Esophagus squamous epithelium (tissue), 5 donors: ENCODE measurements at regions not wholly inside any gene's neighbourhood (a gene's known extent, or its start where the extent isn't known, plus 50 kb on each side); places are given as distances from the start of the nearest gene placed in this dataset.

Experiments
- DNase-seq: peaks from one replicate; lab custom pipeline; 2025; lab: John Stamatoyannopoulos, UW
- H3K27ac ChIP-seq, 4 donors: fragments of 200-600 bp; sonication (generic); one replicate each; pipeline ENCODE4 v1.5.1; 2016 to 2019; ENCODE audit warnings: mild to moderate bottlenecking in 1 of 4
- H3K27me3 ChIP-seq, 4 donors: fragments of 200-600 bp; sonication (generic); 1 replicate in 3 of 4; 2 replicates in 1 of 4; pipeline versions ENCODE4 v1.5.1 to v1.6.0; 2017 to 2021; ENCODE audit warnings: antibody characterized with exemption in 1 of 4
- H3K36me3 ChIP-seq, 3 donors: fragments of 200-600 bp; sonication (generic); one replicate each; pipeline ENCODE4 v1.5.1; 2016 to 2019
- H3K4me1 ChIP-seq, 3 donors: fragments of 200-600 bp; sonication (generic); one replicate each; pipeline ENCODE4 v1.5.1; 2017 to 2019
- H3K4me3 ChIP-seq, 4 donors: fragments of 200-600 bp; sonication (generic); 1 replicate in 3 of 4; 2 replicates in 1 of 4; pipeline ENCODE4 v1.5.1; 2016 to 2019; ENCODE audit warnings: mild to moderate bottlenecking in 2 of 4, moderate library complexity in 1 of 4
- H3K9me3 ChIP-seq, 3 donors: fragments of 200-600 bp; sonication (generic); one replicate each; pipeline ENCODE4 v1.5.1; 2016 to 2019
- CTCF ChIP-seq, 6 experiments: fragments of 450-650 bp in 4 of 6; fragments of 200-600 bp in 2 of 6; sonication (generic) in 2 of 6; IDR thresholded peaks; one replicate each; pipeline ENCODE4 v1.5.1; 2016 to 2019; ENCODE audit warnings: antibody characterized with exemption in 6 of 6, mild to moderate bottlenecking in 4 of 6, moderate library complexity in 4 of 6
- POLR2A ChIP-seq, 4 donors: fragments of 450-650 bp; IDR thresholded peaks; one replicate each; pipeline ENCODE4 v1.6.1; 2017; ENCODE audit warnings: antibody characterized with exemption in 4 of 4, mild to moderate bottlenecking in 4 of 4, moderate library complexity in 3 of 4
- WGBS, 2 donors: methylation state at CpG; one replicate each; pipeline ENCODE4 v1.1.5; 2018; 5-methylcytosine and 5-hydroxymethylcytosine counted together
- intact Hi-C: fragments of 100-400 bp; cut with DNase I; formaldehyde crosslinking; loops from one replicate; pipeline ENCODE4 v1.15.0; 2022
- donor health status: DM: yes; HTN: yes; CAD: no.

GRCh38 chr20:57075603-57076002 is 190.8 kb downstream of the BMP7 start:
- intact Hi-C loops, result no loop called here
- Histone ChIP-seq H3K4me1 (peaks cover 0 to 19% (median 0%) of the 10 kb centered on the region in 3 donors), H3K4me3 (no peak overlapping the region), H3K27me3 (peaks cover 0 to 39% (median 0%) of the 10 kb centered on the region in 4 donors), H3K9me3 (peaks cover 0 to 24% (median 0%) of the 10 kb centered on the region in 3 donors), H3K27ac (no peak overlapping the region), H3K36me3 (no peaks in the 10 kb centered on the region)
- TF ChIP-seq POLR2A (IDR thresholded peaks at IDR 0.05), result no peak
- no peak for TF ChIP-seq CTCF (IDR thresholded peaks at IDR 0.05)
- DNase-seq, result no peak

GRCh38 chr20:57076152-57076652 is 190.2 kb downstream of the BMP7 start:
- no peak for DNase-seq
- H3K9me3 ChIP-seq, result peaks cover 0 to 24% (median 0%) of the 10 kb centered on the region in 3 donors
- TF ChIP-seq CTCF (IDR thresholded peaks at IDR 0.05) (no peak), POLR2A (IDR thresholded peaks at IDR 0.05) (no peak)
- peaks cover 0 to 16% (median 0%) of the 10 kb centered on the region in 3 donors for H3K4me1 ChIP-seq
- intact Hi-C loops, result no loop called here
- no peak overlapping the region for H3K4me3 ChIP-seq
- H3K27me3 ChIP-seq, result peaks cover 0 to 33% (median 0%) of the 10 kb centered on the region in 4 donors
- H3K27ac ChIP-seq, result no peak overlapping the region
- no peaks in the 10 kb centered on the region for H3K36me3 ChIP-seq
- 34 to 59% methylated on average over 10 to 11 of the region's 11 CpGs for WGBS, 2 donors

- Histone ChIP-seq H3K36me3 (no peaks in the 10 kb centered on the region), H3K9me3 (peaks cover 0 to 24% (median 0%) of the 10 kb centered on the region in 3 donors), H3K27ac (no peak overlapping the region), H3K27me3 (peaks cover 0 to 32% (median 0%) of the 10 kb centered on the region in 4 donors), H3K4me1 (peaks cover 0 to 11% (median 0%) of the 10 kb centered on the region in 3 donors), H3K4me3 (no peak overlapping the region)
- intact Hi-C loops, result no loop called here
- DNase-seq, result no peak
- TF ChIP-seq POLR2A (IDR thresholded peaks at IDR 0.05), result no peak
- TF ChIP-seq CTCF (IDR thresholded peaks at IDR 0.05), result no peak
- WGBS, 2 donors, result 58 to 79% methylated on average over 3 of the region's 3 CpGs
Measured at GRCh38 chr20:57076951-57077350, 189.5 kb downstream of the BMP7 start.

- WGBS, 2 donors, result 22 to 42% methylated on average over 1 of the region's 1 CpG
- H3K4me3 ChIP-seq, result no peak overlapping the region
- DNase-seq, result no peak
- no peaks in the 10 kb centered on the region for H3K36me3 ChIP-seq
- intact Hi-C loops, result no loop called here
- peaks cover 0 to 11% (median 0%) of the 10 kb centered on the region in 3 donors for H3K4me1 ChIP-seq
- peaks cover 0 to 24% (median 0%) of the 10 kb centered on the region in 3 donors for H3K9me3 ChIP-seq
- TF ChIP-seq CTCF (IDR thresholded peaks at IDR 0.05) (no peak), POLR2A (IDR thresholded peaks at IDR 0.05) (no peak)
- no peak overlapping the region for H3K27ac ChIP-seq
- peaks cover 0 to 29% (median 0%) of the 10 kb centered on the region in 4 donors for H3K27me3 ChIP-seq
Measured at GRCh38 chr20:57078116-57078515, 188.3 kb downstream of the BMP7 start.

GRCh38 chr20:57079031-57080005 is 187.1 kb downstream of the BMP7 start:
- no peaks in the 10 kb centered on the region for H3K36me3 ChIP-seq
- H3K27ac ChIP-seq, result no peak overlapping the region
- no peak overlapping the region for H3K4me3 ChIP-seq
- intact Hi-C loops, result no loop called here
- DNase-seq, result no peak
- 47 to 59% methylated on average over 2 of the region's 2 CpGs for WGBS, 2 donors
- H3K4me1 ChIP-seq, result peaks cover 0 to 11% (median 0%) of the 10 kb centered on the region in 3 donors
- peaks cover 0 to 22% (median 0%) of the 10 kb centered on the region in 4 donors for H3K27me3 ChIP-seq
- TF ChIP-seq POLR2A (IDR thresholded peaks at IDR 0.05) (no peak), CTCF (IDR thresholded peaks at IDR 0.05) (no peak)
- H3K9me3 ChIP-seq, result peaks cover 0 to 24% (median 0%) of the 10 kb centered on the region in 3 donors
